DND-41 (cell line): ENCODE measurements at regions not wholly inside any gene's neighbourhood (a gene's known extent, or its start where the extent isn't known, plus 50 kb on each side); places are given as distances from the start of the nearest gene placed in this dataset.
A peak's percentile ranks its signal among the peaks of the same experiment; 100 is the strongest.

Source experiments
- ATAC-seq: fragments of 200-7000 bp; cut with Tn5 transposase; 3 replicates; pipeline ENCODE4 v1.9.1; 2021; ENCODE audit warnings: low read depth; ENCODE audit not compliant: insufficient read depth
- DNase-seq: peaks from one replicate; pipeline ENCODE4 v3.0.0-alpha.2; 2020
- H2AFZ ChIP-seq: 2 replicates; pipeline ENCODE4 v1.6.0; 2012; ENCODE audit warnings: low read depth, low read length
- H3K27ac ChIP-seq: 2 replicates; pipeline ENCODE4 v1.5.1; 2012; ENCODE audit warnings: low read length, inconsistent platforms
- H3K27me3 ChIP-seq: fragments of 200-600 bp; sonication (generic); 2 replicates; pipeline ENCODE4 v1.6.0; 2012; ENCODE audit warnings: low read length, mild to moderate bottlenecking, inconsistent platforms; ENCODE audit not compliant: insufficient read depth, poor library complexity
- H3K36me3 ChIP-seq: 2 replicates; pipeline ENCODE4 v1.5.1; 2012; ENCODE audit warnings: low read length, inconsistent platforms; ENCODE audit not compliant: insufficient read depth
- H3K4me1 ChIP-seq: 2 replicates; pipeline ENCODE4 v1.5.1; 2012; ENCODE audit warnings: mild to moderate bottlenecking, low read length; ENCODE audit not compliant: insufficient read depth
- H3K4me2 ChIP-seq: 2 replicates; pipeline ENCODE4 v1.6.0; 2012; ENCODE audit warnings: mild to moderate bottlenecking, moderate library complexity, low read length, inconsistent platforms; ENCODE audit not compliant: insufficient read depth
- H3K4me3 ChIP-seq, 2 experiments: fragments of 200-600 bp in 1 of 2; shearing (Covaris generic) in 1 of 2; 2 replicates each; pipeline ENCODE4 v1.5.1; 2012 to 2016; ENCODE audit warnings: inconsistent platforms in 2 of 2, low read length in 2 of 2, mild to moderate bottlenecking in 2 of 2, low read depth in 1 of 2, moderate library complexity in 1 of 2
- H3K79me2 ChIP-seq: 2 replicates; pipeline ENCODE4 v1.6.0; 2012; ENCODE audit warnings: low read length, inconsistent platforms; ENCODE audit not compliant: insufficient read depth
- H3K9ac ChIP-seq: 2 replicates; pipeline ENCODE4 v1.6.0; 2012; ENCODE audit warnings: low read depth, mild to moderate bottlenecking, inconsistent platforms, low read length, moderate library complexity
- H3K9me3 ChIP-seq: 2 replicates; pipeline ENCODE4 v1.5.1; 2012; ENCODE audit warnings: low read length, moderate library complexity, mild to moderate bottlenecking, inconsistent platforms; ENCODE audit not compliant: insufficient read depth, severe bottlenecking
- H4K20me1 ChIP-seq: 2 replicates; pipeline ENCODE4 v1.6.0; 2012; ENCODE audit warnings: low read length; ENCODE audit not compliant: insufficient read depth
- CTCF ChIP-seq: IDR thresholded peaks from 2 replicates; pipeline ENCODE4 v1.5.1; 2012; ENCODE audit warnings: borderline replicate concordance, low read length, moderate library complexity, mild to moderate bottlenecking; ENCODE audit not compliant: poor library complexity, severe bottlenecking; ENCODE audit errors: extremely low read depth
- EZH2 ChIP-seq: IDR thresholded peaks from 3 replicates; pipeline ENCODE4 v1.6.1; 2012; ENCODE audit warnings: borderline replicate concordance, low read depth, mild to moderate bottlenecking, moderate library complexity, low read length, inconsistent platforms; ENCODE audit not compliant: severe bottlenecking

DNA sequence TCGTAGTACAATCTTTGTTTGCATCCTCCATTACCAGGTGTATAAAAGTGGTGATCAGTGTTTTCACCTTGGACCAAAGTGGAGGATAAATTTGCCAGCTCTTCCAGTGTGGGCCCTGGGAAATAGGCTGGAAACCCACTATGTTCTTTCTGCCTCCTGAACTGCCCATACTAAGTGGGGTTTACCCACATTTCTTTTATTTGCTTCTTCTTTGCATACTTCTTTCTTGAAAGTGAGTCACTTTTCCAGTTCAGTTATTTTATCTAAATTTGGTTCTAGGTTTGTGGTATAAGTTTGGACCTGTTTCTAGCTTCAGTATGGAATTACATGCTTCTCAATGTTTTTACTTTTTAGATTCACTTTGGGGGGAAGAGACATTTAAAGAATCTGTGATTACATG lies 126.2 kb upstream of the ACBD5 start:
- no peaks in the 10 kb centered on the region for H4K20me1 ChIP-seq
- no peak overlapping the region for H3K27ac ChIP-seq
- H2AFZ ChIP-seq = no peak overlapping the region
- no peak overlapping the region for H3K9ac ChIP-seq
- DNase-seq (no peak), ATAC-seq (no peak)
- no peaks in the 10 kb centered on the region for H3K79me2 ChIP-seq
- H3K27me3 ChIP-seq = no peaks in the 10 kb centered on the region
- H3K4me1 ChIP-seq = no peaks in the 10 kb centered on the region
- TF ChIP-seq CTCF = no peak
- no peak for TF ChIP-seq EZH2
- no peak overlapping the region for H3K4me3 ChIP-seq
- H3K36me3 ChIP-seq = no peaks in the 10 kb centered on the region
- no peaks in the 10 kb centered on the region for H3K9me3 ChIP-seq
- no peak overlapping the region for H3K4me2 ChIP-seq

- no peak for DNase-seq
- Histone ChIP-seq H3K9ac (no peak overlapping the region), H3K4me1 (no peaks in the 10 kb centered on the region), H3K9me3 (no peaks in the 10 kb centered on the region), H3K27ac (no peak overlapping the region), H3K36me3 (no peaks in the 10 kb centered on the region), H3K4me3 (no peak overlapping the region), H4K20me1 (no peaks in the 10 kb centered on the region), H2AFZ (no peak overlapping the region), H3K27me3 (no peaks in the 10 kb centered on the region), H3K79me2 (no peaks in the 10 kb centered on the region), H3K4me2 (no peak overlapping the region)
- ATAC-seq = no peak
- TF ChIP-seq EZH2 = no peak
- no peak for TF ChIP-seq CTCF
Observed at GRCh38 chr10:27364028-27364427, 123.4 kb upstream of the ACBD5 start.

DNA sequence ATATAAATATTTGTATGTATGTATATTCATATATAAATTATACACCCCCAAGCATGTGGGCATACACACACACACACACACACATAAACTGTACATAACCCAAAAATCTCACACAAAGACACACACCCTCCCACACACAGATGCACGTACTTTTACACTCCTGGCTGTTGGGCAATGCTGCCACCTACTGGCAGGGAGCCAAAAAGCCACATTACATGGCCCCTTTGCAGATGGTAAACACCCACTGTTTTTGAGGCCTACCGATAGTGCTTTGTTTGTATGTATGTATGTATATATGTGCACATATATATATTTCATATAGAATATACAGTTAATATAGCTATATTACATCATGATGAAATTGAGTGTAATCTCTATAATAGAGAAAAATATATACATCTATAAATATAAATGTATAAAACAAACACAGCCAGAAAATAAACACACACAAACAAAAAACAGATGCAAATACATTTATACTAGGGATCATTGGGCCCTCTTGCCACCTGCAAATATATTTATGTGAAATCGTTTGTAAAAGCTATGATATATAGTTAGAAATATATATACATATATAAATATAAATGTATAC lies 120.1 kb upstream of the ACBD5 start:
- no peak for TF ChIP-seq EZH2
- peak; percentile 97 for TF ChIP-seq CTCF
- Histone ChIP-seq H3K27me3 (peaks cover 3% of the 10 kb centered on the region), H3K4me3 (no peak overlapping the region), H3K79me2 (no peaks in the 10 kb centered on the region), H3K9me3 (no peaks in the 10 kb centered on the region), H3K9ac (no peak overlapping the region), H3K36me3 (no peaks in the 10 kb centered on the region), H4K20me1 (no peaks in the 10 kb centered on the region), H3K4me1 (no peaks in the 10 kb centered on the region), H3K27ac (no peak overlapping the region), H2AFZ (no peak overlapping the region), H3K4me2 (no peak overlapping the region)
- DNase-seq (peak; percentile 81), ATAC-seq (peak; percentile 99)

DNA sequence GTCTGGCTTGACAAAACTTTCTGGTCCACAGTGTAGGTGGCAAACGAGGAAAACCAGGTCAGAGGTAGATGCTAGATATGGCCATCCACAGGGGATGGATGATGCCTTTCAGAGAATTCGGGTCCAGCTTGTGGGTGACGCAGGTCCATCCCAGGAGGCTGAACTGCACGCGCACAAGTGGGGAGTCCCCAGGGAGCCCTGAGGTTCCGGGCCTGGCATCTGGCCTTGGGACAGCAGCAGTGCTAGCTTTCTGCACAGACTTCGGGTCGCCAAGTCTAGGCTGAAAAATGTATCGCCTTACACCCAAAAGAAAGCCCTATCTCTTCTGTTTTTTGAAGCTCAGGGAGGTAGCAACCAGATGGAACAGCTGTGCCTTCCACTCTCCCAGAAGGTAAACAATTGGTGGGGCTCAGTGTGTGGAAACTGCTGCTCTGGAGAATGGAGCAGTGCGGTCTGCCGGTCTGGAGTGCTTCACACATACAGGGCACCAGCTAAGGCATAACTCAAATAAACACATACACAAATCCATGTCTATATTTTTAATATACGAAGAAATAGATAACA lies 119.3 kb upstream of the ACBD5 start:
- ATAC-seq (no peak), DNase-seq (no peak)
- no peaks in the 10 kb centered on the region for H3K36me3 ChIP-seq
- peaks cover 3% of the 10 kb centered on the region for H3K27me3 ChIP-seq
- H3K9me3 ChIP-seq = no peaks in the 10 kb centered on the region
- TF ChIP-seq CTCF = no peak
- no peak for TF ChIP-seq EZH2
- no peak overlapping the region for H3K4me3 ChIP-seq
- no peak overlapping the region for H2AFZ ChIP-seq
- H3K27ac ChIP-seq = no peak overlapping the region
- no peaks in the 10 kb centered on the region for H3K79me2 ChIP-seq
- no peak overlapping the region for H3K9ac ChIP-seq
- no peaks in the 10 kb centered on the region for H4K20me1 ChIP-seq
- H3K4me1 ChIP-seq = no peaks in the 10 kb centered on the region
- no peak overlapping the region for H3K4me2 ChIP-seq
